HG02798 (cell line): ENCODE measurements at regions not wholly inside any gene's neighbourhood (a gene's known extent, or its start where the extent isn't known, plus 50 kb on each side); places are given as distances from the start of the nearest gene placed in this dataset.
"Not testable (repeated sequence)": the region's sequence is repeated elsewhere in the genome, so short reads cannot be mapped to it uniquely, and the experiment has no call there.

ENCODE experiments used
- ATAC-seq: cut with Tn5 transposase; IDR thresholded peaks from one replicate; pipeline ENCODE4 v1.9.1; 2021; ENCODE audit warnings: mild to moderate bottlenecking; ENCODE audit not compliant: unreplicated experiment, poor library complexity

DNA sequence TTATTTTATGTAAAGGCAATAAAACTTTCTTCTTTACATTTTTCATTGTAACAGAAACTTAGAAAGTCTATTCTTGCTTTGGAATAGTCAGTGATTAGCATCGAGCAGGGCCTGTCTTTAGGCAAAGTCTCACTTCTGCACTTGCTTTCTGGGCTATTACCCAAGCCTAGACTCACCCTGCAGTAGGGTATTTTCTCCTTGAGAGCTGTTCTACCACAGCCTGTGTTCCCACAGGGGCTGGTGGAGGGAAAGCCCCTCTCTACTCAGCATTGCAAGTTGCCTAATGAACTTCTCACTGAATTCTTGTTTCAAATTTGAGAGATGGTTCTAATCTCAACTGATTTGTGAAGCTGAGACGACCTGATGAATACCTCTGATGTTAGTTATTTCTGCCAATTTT, 111.7 kb upstream of the KLHL14 start:
- ATAC-seq: peak; percentile 71

DNA sequence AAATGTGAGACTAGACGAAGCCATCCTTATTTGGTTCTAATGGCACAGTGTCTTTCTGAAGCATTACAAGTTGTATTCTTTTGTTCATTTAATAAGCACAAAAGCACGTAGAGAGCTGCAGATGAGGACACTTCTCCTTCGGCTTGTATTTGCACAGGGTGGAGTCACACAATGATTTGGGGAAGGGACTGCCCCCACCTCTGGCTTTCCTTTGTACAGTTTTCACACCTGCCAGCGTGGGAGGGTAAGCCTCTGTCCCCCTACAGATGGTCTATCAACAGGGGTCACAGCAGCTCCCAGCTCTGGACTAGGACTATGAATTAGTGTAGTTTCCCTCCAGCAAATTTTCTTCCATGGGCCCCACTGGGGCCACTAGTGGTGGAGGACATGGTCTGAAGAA, 108.2 kb upstream of the KLHL14 start:
- ATAC-seq: no peak

DNA sequence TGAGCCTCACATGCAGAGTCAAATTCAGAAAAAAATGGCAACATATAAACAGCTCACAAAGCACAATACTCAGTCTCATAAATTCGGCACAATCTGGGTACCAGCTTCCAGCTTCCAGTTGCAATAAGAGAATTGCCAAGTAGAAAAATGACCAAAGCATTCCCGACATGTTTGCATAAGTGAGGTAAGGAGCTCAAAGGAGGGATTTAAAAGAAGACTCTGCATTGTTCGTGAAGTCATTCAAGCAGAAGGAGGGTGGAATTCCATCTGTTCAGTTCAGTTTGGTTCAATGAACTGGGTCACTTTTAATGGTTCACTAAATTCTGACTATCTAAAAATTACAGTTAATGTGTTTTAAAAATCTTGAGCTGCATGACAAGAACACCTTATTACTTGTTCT, 106.7 kb upstream of the KLHL14 start:
- ATAC-seq: no peak

DNA sequence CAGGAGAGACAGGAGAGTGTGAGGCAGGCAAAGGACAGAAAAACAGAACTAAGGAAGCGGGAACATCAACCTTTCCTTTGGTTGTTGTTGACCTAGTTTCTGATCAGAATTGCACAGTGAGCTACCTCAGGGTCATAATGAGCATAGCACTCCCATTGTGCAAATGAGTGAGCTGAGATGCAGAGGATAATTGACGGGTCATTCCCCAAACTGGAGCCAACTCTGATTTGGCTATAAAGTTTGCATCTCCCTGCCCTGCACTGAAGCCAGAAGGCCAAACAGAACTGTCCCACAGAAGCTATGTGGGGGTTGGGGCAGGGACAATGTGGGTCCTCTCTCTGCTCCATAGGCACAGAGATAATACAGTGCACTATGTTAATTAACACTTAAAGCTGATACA, 105.6 kb upstream of the KLHL14 start:
- no peak for ATAC-seq

DNA sequence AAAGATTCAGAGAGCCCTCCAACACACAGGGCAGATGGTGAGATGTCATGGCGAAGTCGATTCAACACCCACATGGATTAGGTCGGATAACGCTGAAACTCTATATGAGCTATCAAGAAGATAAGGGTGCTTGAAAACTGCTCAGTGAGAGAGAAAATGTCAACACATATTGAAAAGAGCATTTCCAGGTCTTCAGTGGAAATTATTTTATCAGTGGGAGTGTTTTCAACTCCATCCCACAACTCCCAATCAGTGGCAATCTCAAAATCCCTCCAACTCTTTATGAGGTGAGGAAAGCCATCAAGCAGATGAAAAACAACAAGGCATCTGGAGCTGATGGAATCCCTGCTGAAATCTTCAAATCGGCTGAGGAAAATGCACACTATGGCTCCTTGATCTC, 104.5 kb upstream of the KLHL14 start:
- ATAC-seq: no peak

DNA sequence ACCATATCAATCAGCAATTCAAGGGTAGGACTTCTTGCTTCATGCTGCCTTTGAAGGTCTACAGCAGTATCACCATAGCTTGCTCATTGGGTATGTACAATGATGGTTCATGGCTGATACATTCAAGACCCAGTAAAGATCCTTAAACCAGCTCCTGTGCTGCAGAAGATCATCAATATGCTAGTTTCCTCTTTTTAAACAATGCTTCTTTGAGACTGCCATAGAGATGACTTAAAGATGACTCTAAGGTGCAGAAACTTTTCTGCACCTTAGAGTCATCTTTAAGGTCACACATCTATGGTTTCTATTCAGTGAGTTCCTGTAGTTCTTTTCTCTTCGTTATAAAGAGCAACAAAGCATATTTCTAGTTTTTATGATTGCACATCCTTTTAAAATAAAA, 102.8 kb upstream of the KLHL14 start:
- ATAC-seq: no peak

DNA sequence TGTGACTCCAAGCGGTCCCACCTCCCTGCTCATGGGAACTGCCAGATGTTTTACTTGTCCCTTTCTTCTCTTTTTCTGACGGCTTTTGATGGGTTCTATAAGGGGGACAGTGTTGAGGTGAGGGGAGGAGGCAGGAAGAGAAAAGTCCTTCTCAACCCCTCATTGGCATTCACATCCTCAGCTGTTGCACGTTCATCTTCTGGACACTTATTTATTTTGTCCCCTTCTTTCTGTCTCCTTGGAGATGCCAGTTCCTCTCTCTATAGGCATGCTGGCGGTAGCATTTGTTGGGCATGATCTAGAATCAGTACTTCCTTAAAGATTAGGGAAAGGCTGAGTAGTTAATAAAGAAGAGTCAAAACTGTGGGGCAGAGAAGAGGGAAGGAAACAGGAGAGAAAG, 99.0 kb upstream of the KLHL14 start:
- no peak for ATAC-seq

DNA sequence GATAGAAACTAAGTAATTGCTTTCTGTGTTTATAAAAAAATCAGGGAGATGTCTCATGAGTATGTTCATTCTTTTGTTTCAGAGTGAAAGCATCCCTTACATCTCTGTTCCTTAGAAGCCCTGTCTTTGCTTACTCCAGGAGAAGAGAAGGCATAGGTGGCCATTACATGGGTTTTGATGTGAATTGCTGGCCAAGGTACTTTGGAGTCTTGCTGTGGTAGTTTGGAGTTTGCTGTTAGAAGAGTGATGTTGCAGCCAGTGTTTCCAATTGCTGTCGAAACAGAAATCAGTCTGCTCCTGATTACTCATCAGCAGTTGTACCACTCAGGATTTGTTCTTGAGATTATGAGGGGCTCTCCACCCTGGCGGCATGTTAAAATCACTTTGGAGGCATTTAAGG, 97.8 kb upstream of the KLHL14 start:
- ATAC-seq: no peak

DNA sequence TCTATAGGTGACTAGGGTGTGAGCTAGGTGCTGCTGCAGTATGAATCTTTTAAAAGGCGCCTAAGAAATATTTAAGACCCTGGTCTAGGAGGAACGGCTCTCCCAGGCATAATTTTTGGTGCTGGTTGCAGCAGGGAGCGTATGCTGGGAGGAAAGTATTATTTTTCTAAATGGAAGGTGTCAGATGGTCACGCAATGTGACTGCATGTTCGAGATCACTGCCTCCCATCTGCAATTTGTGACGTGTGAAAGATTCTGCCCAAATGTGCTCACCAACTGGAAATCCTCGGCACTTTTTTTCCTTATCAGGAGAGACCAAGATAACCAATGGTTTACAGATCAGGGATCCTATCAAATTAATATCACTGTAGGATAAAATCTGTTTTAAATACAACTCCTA, 95.6 kb upstream of the KLHL14 start:
- ATAC-seq: no peak

DNA sequence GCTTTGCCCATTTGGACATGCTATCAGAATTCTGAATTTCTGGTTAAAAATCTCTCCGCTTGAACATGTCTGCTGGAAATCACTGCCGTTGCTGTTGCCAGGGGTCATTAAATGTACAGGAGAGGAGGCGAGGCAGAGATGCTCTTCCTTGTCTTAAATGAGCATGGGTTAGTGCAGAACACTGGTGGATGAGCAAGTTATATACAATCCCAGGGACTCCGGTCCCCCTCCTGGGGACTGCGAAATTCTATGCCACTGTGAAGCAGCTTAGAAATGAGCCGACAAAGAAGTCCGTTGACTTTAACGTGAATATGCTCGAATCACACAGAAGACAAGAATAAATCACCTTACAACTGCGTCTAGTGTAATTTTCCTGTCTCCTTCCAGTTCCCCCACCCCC, 95.1 kb upstream of the KLHL14 start:
- ATAC-seq: no peak

DNA sequence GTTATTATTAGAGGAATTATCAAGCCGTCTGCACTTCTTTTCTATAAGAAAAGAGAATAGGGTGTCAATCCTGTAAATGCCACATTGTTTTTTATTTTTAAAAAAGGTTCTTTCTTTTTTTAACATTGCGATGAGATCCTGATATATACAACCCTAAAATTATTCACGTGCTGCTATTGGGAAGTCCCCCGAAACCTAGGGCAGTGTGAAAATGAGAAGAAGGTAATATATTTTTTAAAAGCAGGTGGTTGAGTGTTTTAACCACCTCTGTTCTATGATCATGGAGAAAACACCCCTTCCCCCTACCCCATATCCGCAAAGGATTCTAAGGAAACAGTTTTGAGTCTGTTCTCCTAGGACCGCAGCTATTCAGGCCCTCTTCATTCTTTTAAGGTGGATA, 94.5 kb upstream of the KLHL14 start:
- ATAC-seq: no peak

DNA sequence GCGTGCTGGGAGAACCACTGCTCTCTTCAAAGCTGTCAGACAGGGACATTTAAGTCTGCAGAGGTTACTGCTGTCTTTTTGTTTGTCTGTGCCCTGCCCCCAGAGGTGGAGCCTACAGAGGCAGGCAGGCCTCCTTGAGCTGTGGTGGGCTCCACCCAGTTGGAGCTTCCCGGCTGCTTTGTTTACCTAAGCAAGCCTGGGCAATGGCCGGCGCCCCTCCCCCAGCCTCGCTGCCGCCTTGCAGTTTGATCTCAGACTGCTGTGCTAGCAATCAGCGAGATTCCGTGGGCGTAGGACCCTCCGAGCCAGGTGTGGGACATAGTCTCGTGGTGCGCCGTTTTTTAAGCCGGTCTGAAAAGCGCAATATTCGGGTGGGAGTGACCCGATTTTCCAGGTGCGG, 89.2 kb upstream of the KLHL14 start:
- not testable (repeated sequence) for ATAC-seq

DNA sequence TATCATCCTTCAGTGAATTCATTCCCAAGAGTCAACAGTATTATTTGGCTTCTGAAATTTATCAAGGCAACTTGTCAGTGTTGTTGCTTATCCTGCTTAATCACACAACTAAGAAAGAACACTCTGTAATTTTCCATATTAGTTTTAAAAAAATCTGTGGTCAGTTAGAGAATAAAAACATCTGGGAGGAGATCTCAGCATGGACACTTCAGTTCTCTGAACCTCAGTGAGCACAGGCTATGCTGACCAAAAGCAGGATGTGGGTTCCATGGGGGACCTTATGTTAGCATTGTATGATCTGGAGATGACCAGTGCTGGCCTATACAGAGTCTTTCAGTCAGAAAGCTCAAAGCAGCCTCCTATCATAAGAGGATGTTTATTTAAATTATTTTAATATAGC, 79.1 kb upstream of the KLHL14 start:
- ATAC-seq: no peak

DNA sequence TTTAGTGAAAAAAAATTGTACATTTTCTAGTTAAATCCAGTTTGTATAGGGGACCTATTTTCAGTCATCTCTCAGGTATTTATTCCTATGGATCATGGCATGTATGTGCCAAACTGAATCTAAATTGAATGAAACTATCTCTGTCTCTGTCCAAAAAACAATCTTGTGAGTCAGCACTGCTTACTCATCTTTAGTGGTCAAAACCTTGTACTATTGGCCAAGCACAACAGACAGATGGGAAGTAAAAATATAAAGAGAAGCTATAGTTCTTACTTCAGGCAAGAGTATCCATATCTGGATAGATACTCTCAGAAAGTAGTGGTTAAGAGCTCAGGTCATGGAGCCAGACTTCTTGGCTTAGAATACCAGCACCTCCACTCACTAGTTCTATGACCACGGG, 76.0 kb upstream of the KLHL14 start:
- ATAC-seq: no peak

DNA sequence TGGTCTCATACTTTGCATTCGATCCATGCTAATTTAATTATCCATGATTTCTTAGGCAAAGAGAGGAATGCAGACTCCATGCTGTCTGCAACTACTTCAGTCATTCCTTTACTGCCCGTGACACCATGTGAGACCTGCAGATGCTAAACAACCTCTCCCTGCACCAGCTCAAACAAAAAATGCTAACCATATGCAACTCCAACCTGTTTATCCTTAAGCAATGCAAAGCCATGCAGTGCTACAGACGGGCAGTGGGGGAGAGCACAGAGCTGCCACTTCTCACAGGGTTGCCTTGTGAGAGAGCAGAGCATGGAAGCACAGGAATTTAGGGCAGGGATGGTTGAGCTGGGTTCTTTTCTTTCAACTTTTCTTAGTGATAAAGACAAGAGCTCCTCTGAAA, 74.9 kb upstream of the KLHL14 start:
- ATAC-seq: no peak

DNA sequence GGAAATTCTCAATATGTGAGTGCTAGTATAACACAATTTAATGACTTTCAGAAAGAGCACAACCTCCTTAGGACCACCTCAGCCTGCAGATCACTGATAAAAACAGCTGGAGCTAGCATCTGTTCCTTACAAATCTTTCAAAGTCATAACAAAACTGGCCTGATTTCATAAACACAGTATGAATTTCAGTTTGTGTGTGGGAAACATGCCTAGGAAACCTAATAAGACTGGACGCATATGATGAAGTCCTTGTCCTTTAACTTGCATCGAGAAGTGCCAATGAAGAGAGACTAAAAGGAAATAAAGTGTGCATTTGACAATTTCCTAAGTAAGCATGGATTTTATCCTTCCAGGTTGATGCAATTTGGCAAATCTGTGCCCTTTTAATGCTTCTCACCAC, 74.1 kb upstream of the KLHL14 start:
- no peak for ATAC-seq

DNA sequence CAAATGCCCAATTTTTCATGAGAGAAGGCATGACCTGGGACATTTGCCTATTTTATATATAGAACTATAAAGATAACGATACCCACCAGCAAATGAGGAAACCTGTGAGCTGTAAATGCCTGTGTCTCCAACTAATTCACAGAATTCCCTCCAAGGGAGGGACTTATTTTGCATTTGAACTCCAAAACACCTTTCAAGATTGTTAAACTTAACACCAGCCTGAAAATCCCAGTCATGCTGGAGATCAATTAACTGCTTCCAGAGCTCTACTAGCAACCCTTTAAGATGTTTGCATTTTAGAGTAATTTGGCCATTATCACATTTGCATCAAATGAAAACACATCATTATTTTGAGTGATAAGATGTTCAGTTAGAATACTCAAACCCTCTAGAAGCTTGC, 68.1 kb upstream of the KLHL14 start:
- no peak for ATAC-seq

DNA sequence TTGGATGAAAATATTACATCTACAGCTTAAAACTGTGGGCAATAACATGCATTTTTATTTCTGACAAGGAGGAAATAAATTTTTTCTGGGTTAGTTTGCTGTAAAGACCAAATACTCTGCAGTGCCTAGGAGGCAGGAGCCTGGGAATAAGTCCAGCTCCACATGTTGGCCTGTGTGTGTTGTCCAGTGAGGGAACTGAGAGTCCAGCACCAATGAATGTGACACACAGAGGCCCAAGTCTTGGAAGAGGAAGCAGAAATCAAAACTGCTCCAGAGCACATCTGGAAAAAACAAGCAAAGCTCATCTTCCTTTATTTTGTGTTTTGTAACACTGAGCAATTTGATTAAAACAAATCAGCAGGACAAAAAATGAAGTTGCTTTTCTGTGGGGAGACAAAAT, 63.1 kb upstream of the KLHL14 start:
- no peak for ATAC-seq

DNA sequence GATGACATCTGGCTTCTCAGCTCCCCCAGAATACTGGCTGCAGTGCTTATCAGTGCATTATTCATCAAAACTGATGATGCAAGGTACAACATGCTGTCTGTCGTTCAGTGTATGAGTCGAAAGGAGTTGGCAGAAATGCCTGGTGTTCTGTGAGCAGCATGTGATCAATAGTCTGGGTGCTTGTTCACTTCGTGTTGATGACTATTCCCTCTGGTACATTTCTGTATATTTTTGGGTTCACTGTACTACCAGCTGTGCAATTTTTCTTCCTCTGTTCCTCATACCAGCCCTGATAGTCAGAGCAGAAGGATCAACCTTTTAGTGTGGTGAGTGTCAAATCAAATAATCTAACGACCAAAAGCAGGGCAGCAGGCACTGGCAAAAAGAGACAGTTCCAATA, 59.0 kb upstream of the KLHL14 start:
- no peak for ATAC-seq

DNA sequence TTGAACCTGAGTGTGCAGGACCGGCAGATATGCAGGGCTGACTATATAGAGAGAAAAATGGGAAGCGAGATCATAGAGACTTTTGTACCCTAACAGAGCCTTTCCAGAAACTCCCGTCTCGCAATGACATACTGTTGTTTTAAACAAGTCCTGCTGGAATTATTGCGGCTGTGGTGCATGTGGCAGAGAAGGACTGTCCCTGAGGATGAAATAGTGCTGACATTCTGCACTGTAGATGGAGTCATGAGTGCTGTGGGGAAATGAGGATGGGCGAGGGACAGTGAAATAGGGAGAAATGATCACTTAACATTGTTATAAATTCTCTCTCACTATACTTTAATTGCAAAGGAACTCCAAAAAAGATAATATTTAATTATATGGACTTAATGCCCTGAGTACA, 50.4 kb upstream of the KLHL14 start:
- no peak for ATAC-seq
